Activated CD4-positive, CD25-positive, alpha-beta regulatory T cell treated with anti-CD3 and anti-CD28 coated beads, Interleukin-2, amount 50 U/mL, for 72 hours (primary cell): ENCODE measurements at regions not wholly inside any gene's neighbourhood (a gene's known extent, or its start where the extent isn't known, plus 50 kb on each side); places are given as distances from the start of the nearest gene placed in this dataset.
"Not testable (repeated sequence)": the region's sequence is repeated elsewhere in the genome, so short reads cannot be mapped to it uniquely, and the experiment has no call there.

Experiments
- DNase-seq: peaks from one replicate; pipeline ENCODE4 v3.0.0; 2021

GRCh38 chr4:136009258-136009832 is 1522.9 kb downstream of the PCDH18 start:
- DNase-seq = no peak

- no peak for DNase-seq
These were observed 1524.3 kb downstream of the PCDH18 start for GRCh38 chr4:136007991-136008390.

GRCh38 chr4:136002316-136002715 is 1530.0 kb downstream of the PCDH18 start:
- no peak for DNase-seq

- DNase-seq = no peak
These were observed 1530.5 kb downstream of the PCDH18 start for GRCh38 chr4:136001791-136002190.

GRCh38 chr4:136000246-136000645 is 1532.0 kb downstream of the PCDH18 start:
- DNase-seq = no peak

GRCh38 chr4:135994360-135994759 is 1537.9 kb downstream of the PCDH18 start:
- DNase-seq = no peak

GRCh38 chr4:135976860-135977259 is 1555.4 kb downstream of the PCDH18 start:
- DNase-seq = no peak

- DNase-seq = no peak
These were observed 1565.4 kb downstream of the PCDH18 start for GRCh38 chr4:135966936-135967335.

GRCh38 chr4:135963009-135963408 is 1569.3 kb downstream of the PCDH18 start:
- no peak for DNase-seq

- DNase-seq = no peak
These were observed 1582.4 kb downstream of the PCDH18 start for GRCh38 chr4:135949931-135950330.

GRCh38 chr4:135948797-135949196 is 1583.5 kb downstream of the PCDH18 start:
- DNase-seq = no peak

- DNase-seq = no peak
These were observed 1590.6 kb downstream of the PCDH18 start for GRCh38 chr4:135941671-135942070.

GRCh38 chr4:135934026-135934425 is 1598.3 kb downstream of the PCDH18 start:
- DNase-seq = no peak

- no peak for DNase-seq
These were observed 1604.6 kb downstream of the PCDH18 start for GRCh38 chr4:135927651-135928050.

- DNase-seq = no peak
These were observed 1611.2 kb downstream of the PCDH18 start for GRCh38 chr4:135921081-135921480.

- no peak for DNase-seq
These were observed 1615.3 kb downstream of the PCDH18 start for GRCh38 chr4:135917011-135917410.

- no peak for DNase-seq
These were observed 1631.3 kb downstream of the PCDH18 start for GRCh38 chr4:135900956-135901355.

GRCh38 chr4:135864304-135864703 is 1662.7 kb upstream of the PABPC4L start:
- not testable (repeated sequence) for DNase-seq

GRCh38 chr4:135840781-135841180 is 1639.2 kb upstream of the PABPC4L start:
- no peak for DNase-seq

GRCh38 chr4:135839712-135840111 is 1638.1 kb upstream of the PABPC4L start:
- DNase-seq = no peak

- DNase-seq = no peak
These were observed 1637.3 kb upstream of the PABPC4L start for GRCh38 chr4:135838889-135839288.

- DNase-seq = no peak
These were observed 1632.9 kb upstream of the PABPC4L start for GRCh38 chr4:135834471-135834870.

GRCh38 chr4:135833529-135833928 is 1631.9 kb upstream of the PABPC4L start:
- no peak for DNase-seq

GRCh38 chr4:135824759-135825296 is 1623.2 kb upstream of the PABPC4L start:
- no peak for DNase-seq

- DNase-seq = no peak
These were observed 1603.2 kb upstream of the PABPC4L start for GRCh38 chr4:135804785-135805184.
